ELR (cell line): ENCODE measurements at regions not wholly inside any gene's neighbourhood (a gene's known extent, or its start where the extent isn't known, plus 50 kb on each side); places are given as distances from the start of the nearest gene placed in this dataset.

Experiments
- DNase-seq: peaks from one replicate; pipeline ENCODE4 v3.0.0-alpha.2; 2015; ENCODE audit warnings: low read depth

DNA sequence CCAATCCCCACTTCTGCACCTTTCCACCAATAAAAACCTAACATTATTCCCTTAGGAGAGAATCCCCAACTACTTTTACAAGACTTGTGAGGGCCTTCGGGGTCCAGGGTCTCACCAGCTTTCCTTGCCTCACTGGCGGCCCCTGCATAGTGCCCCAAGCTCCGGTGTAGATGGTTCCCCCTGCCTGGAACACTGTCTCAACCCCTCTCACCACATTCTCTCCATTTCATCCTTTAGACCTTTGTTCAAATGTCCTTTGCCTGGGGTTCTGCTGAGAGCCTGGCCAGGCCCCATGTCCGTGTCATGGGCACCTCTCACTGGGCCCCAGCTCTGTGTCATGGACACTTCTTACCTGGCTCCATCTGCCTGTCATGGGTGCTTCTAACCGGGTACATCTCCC is 64.5 kb upstream of the SORCS3 start:
- DNase-seq = no peak

DNA sequence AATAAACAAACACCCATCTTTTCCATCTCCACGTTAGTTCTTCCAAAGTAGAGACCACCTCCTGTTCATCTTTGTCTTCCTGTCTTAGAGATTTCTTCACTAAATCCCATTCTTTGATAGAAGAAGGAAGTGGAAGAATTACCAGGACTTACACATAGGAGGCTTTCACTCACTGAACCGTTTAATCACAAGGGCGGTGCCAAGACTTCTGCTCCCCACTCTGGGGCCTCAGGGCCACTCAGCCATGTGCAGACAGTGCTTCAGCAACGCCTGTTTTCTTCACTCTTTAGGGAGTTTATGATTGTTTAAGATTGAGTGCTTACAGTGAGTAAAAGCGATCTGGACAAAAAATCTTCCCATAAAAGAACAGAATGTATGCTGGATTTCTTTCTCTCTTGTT is 63.9 kb upstream of the SORCS3 start:
- no peak for DNase-seq

DNA sequence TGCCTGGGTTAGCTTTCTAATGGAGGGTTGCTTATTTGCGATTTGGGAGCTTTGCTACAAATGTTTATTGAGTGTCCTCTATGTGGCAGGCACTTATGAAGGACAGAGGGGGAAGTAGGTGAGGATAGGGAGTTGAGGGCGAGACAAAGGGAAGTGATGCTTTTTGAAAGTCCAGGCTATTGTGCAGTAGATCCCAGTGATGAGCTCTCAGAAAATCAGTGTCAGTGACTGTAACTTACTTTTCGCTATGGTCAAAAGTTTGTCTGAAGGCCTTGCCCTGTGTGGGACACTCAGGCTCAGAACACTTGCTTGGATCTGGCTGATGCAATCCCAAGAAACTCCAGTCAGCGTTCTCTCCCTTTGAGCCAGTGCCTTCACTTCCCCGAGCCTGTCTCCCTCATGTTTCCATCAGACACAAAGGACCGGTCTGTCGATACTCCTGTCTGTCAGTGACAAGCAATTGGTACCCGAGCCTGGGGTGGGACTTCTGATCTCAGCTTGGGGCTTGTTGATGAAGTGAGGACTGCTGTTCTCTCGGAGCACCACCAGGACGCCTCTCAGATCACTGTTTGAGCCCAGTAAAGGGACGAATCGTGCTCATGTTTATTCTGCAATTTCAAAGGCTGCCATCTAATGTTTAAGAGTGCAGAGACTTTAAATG is 63.1 kb upstream of the SORCS3 start:
- peak; percentile 16 for DNase-seq

DNA sequence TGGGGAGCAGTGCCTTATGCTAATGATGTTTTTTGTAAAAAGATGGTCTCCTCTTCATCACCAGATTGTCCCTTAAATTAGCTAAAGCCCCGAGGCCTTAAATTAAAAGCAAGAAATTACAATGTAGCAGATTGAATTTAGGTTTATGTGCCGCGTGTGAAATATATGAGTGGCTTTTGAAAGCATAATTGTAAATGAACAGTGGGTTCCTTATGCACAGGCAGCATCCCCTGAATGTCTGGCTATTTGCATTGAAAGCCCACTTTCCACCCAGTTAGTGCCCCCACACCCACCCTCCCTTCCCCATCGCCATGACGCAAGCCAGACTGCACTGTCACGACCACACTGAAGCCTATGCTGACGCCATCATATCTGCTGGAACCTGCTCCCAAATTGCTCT is 62.4 kb upstream of the SORCS3 start:
- DNase-seq = no peak

DNA sequence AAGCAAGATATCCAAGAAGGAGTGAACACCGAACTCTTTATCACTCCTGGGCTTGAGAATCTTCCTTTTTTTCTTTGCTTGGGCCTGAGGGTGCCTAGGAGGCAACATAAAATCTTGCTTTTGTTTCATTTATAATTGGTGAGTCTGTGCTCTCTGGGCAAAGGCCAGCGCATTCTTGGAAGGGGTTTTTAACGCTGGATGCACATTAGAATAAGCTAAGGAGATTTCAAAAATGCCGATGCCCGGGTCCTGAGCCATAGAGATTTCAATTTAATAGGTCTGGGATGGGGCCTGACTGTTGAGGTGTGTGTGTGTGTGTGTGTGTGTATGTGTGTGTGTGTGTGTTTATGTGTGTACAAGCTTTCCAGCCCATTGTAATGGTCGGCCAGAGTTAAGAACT is 62.0 kb upstream of the SORCS3 start:
- DNase-seq = no peak

DNA sequence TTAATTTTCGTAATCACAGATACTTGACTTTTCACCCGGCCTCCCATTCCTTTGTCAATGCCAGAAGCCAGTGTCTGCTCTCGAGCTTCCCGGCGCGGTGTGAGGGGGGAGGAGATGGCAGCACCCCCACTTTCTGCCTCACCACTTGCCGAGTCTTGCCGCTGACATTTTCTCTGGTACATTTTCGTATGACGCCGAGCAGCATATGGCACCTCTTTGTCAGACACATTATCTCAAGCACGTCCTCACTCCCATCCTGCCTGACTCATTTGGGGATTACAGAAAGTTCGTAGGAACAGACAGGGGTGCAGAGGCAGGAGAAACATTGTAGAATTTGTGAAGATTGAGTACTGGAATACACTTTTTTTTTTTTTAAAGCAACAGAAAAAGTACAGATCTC is 60.8 kb upstream of the SORCS3 start:
- DNase-seq = peak; percentile 71

DNA sequence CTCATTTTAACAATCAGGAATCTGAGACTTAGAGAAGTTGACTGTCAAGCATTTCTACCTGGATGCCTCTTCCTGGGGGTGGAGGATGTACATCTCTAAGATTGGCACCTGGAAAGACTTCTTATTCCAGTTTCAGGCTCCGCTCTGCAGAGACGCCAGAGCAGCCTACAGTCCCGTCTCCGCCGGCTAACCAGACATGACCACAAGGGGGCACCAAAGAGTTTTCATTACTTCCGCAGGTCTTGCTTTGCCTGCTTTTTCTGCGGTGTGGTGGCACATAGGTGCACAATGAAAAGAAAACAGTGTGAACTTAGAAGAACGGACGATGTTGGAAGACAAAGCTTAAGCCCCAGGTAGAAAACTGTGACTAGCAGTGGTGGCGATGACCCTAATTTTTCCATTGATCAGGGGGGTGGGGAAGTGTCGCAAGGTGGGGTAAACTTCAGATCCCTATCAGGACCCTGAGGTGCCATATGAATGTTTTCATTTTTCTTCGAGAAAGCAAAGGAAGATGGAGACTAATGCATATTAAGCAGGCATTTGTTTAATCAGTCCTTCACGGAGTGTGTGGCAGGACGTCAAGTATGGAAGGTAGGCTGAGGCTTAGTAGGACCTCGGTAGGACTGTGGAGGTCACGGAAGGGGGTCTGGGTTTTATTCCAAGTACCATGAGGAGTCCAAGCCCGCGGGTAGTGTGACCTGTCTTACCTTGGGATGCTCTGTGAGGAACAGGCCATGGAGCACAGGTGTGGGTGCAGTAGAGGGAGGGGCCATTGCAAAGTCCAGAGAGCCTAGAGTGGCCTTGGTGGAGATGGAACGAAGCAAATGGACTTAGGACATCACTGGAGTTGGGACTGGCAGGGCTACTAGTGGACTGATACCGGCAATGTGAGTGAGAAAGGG is 60.1 kb upstream of the SORCS3 start:
- peak; percentile 89 for DNase-seq

DNA sequence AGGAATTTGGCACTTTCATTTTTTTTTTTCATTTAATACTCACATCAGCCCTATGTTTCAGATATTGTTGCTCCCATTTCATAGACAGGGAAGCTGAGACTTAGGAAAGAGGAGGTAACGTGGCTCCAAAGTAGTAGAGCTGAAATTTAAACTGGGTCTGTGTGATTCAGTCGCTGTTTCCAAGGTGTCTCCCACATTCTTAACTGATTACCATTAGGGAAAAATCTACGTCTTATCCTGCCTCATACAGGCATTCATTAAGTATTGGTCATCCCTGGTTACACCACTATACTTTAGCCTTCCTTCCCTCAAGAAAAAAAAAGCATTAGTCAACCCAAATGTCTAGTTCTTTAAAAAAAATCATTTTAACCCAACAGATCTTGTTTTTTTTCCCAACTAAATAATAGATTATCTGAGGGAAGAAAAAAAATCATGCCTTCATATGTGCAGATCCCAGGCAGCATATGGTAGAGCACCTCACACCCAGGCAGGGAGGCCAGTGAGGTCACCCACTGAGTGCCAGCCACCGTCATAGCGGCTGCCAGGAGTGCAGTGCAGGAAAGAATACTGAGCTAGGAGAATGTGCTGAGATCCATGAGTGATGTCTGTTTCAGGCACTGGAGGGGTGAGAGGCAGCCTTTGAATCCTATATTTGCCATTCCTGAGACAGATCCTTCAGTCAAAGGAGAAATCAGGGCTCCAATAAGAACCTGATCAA is 59.0 kb upstream of the SORCS3 start:
- peak; percentile 96 for DNase-seq

DNA sequence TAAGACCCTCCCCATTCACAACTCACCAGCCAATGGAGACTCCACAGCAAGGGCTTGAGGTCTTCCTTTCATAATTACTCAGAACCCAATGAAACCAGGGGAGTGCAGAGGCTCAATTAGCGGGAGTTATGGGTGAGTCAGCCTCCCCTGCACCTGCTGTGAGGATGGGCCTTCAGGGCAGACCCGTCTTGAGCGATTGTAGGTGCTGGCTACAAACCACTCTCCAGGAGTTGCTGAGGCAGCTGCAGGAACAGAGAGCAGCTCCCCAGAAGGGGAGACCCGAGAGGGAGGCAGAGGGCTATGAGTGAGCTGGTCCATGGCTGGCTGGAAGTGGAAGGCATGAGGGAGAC is 58.5 kb upstream of the SORCS3 start:
- DNase-seq = peak; percentile 67

DNA sequence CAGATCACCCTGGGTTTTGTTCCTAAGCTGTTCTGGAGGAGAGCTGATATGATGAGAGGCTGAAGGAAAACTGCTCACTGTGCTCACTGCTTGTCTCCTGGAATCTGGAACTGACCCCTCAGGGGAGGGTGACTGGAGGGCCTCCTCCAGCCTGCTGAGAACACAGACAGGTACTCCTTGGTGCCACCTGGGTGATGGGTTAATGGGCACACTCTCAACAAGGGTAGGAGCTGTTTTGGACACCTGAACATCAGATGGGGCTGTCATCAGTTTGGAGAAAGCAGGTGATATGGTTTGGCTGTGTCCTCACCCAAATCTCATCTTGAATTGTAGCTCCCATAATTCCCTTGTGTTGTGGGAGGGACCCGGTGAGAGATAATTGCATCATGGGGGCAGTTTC is 58.1 kb upstream of the SORCS3 start:
- DNase-seq = no peak

DNA sequence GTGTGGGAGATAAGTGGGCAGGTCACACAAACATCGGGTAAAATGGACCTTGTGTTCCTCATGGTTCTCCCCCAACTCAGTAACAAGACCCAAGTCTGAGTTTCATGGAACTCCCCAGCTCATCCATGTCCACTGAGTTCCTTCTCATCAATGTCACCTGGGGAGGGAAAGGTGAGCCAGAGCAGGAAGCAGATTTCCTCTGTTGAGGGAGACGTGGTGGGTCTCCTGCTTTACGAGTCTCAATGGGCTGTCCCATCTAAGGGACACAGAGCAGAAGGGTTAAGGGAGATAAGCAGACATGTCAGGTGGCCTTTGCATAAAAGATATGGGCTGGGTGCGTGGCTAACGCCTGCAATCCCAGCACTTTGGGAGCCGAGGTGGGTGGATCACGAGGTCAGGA is 56.5 kb upstream of the SORCS3 start:
- no peak for DNase-seq

DNA sequence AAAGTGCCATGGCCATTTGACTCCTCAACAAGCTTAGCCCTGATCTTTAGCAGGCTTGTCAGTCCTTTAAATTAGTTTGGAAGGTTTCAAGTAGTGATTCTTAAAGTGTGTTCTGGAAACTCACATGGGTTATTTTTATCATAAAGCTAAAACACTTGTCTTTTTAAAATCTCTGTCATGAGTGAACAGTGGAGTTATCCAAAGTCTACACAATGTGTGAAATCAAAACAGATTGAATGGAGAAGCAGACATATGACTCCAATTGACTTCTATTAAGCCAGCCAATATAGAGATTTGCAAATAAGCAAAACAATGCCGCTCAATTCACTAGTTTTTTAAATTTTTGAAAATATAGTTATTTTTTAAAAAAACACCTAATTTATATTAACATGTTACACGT is 53.3 kb upstream of the SORCS3 start:
- no peak for DNase-seq

DNA sequence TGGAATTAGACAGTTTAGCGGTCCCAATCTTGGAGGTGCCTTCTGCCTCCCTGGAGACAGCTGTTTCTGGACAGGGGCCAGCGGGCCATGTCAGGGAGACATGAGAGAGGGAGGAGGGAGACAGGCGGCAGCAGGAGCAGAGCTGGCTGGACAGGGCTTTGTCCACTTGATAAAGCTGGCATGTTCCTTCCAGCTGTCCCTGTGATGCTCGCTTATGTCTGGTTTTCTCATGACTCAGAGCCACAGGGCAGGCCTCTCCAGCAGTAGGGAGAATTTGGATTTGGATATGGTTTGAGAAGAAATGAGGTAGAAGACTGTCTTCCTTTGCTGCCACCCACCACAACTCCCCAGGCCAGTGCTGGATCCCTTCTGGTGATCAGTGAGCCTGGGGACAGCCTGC is 51.7 kb upstream of the SORCS3 start:
- peak; percentile 64 for DNase-seq

DNA sequence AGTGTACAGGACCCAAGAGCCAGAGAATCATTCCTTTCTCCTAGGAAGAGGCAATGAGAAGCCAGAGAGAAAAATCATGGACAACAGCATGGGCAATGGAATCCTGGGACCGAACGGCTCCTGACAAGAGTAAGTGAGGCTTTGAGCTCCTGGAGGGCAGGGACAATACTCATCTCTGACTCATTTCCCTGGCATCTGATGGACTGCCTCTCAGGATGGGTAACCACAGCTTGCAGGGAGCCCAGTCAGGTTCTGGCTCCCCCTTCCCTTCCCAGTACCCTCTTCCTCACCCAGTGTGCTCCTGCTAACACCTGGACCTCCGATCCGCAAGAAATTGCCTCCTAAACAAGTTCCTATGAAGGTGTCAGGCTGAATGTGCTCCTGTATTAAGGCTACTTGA is 51.2 kb upstream of the SORCS3 start:
- peak; percentile 94 for DNase-seq
